Activated T-cell treated with anti-CD3 and anti-CD28 coated beads, Interleukin-2, amount 50 U/mL, for 1 hour (primary cell): ENCODE measurements at regions not wholly inside any gene's neighbourhood (a gene's known extent, or its start where the extent isn't known, plus 50 kb on each side); places are given as distances from the start of the nearest gene placed in this dataset.
"Not testable (repeated sequence)": the region's sequence is repeated elsewhere in the genome, so short reads cannot be mapped to it uniquely, and the experiment has no call there.

Experiments used
- DNase-seq: peaks from one replicate; pipeline ENCODE4 v3.0.0-alpha.2; 2020

DNA sequence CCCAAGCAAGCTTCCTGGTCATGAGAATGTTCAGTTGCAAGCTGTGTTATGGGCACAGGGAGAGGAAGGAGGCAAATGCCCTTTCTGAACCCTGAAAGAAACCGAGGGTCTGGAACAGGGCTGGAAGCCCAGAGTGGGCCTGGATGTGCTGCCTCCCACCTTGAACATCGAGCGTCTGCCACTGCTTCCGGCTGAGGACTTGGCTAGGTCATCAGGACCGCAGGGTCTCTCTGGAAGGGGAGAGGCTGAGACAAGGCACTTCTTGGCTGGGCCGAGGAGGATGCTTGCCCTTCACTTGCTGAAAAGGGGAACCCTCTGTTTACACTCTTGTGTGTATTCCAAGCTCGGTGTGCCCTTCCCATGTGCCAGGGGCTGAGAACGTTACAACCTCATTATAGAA lies 168.0 kb upstream of the C1orf174 start:
- no peak for DNase-seq

DNA sequence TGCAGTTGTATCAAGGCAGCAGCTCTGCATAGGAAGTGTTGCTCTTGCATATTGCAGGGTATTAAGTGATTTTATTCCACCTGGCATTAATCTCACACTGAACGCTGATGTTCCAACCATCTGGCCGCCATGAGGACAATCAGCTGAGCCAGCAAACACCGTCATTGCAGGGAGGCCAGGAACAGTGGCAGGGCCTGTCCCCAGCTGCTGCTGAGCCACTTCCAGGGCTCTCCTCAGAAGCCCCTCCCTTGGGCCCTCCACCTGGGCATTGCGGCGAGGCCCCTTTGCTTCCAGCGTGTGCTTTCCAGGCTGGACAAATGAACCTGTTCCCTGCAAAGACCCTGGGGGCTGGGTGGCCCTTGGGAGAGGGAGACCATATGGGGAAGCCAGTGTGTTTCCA lies 171.6 kb upstream of the C1orf174 start:
- DNase-seq = no peak

DNA sequence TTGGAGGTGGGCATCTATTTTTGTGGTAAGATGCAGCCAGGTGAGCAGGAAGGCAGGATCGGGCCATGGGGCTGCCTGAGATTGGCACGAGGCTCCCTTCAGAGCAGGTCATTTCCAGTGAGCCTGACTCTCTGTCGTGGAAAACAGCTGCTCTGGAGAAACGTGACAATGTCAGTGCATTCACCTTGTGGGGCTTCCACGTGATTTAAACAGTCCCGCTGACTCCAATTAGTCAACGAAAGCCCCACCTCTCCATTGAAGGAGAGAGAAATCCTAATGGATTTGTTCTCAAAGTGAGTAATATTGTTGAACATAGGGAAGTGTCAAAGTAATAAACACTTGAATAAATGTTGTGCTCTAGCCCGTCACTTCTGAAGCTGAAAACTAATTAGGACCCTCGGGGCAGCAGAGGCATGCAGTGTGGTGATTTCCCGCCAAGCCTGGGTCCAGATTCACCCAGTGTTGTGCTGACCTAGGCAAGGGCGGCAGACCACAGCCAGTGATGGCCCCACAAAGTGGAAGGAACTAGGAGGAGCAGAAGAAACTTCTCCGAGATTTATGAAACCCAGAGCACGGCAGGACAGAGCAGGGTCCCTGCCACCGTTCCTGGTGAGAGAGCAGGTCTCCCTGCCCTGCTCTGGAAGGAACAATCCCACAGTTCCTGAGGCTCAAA lies 172.5 kb upstream of the C1orf174 start:
- DNase-seq = no peak

DNA sequence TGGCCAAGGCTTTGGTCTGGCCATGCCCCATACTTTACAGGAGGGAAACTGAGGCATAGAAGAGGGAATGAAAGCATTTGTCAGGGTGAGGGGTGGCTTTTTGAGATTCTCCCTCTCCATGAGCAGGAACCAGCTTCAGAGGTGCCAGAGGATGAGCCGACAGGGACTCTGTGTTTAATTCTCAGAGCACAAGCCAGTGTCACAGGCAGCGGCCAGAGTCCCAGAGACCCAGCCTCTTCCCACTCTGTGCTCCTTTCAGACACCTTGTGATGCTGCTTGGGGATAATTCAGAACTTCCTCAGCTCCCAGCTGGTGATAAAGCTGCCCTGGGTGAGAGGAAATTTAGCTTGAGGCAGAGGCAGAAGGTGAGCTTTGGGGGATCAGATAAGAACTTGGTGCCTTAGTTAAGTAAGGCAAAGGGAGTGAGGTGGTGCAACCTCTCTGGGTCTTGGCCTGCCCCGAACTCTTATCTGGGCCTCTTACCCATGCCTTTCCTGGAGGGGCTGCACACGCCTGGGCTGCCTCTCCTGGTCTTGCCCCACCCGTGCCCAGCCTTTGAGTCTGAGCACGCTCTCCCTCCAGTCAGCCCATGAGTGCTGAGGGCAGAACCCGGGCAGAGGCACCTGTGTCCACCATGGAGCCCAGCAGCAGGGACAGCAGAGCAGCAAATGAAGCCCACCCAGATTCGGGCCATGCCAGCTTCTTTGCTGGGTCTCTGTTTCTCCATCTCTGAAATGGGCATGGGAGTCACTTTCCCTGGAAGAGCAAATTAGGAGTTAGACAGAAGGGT lies 175.6 kb upstream of the C1orf174 start:
- no peak for DNase-seq

DNA sequence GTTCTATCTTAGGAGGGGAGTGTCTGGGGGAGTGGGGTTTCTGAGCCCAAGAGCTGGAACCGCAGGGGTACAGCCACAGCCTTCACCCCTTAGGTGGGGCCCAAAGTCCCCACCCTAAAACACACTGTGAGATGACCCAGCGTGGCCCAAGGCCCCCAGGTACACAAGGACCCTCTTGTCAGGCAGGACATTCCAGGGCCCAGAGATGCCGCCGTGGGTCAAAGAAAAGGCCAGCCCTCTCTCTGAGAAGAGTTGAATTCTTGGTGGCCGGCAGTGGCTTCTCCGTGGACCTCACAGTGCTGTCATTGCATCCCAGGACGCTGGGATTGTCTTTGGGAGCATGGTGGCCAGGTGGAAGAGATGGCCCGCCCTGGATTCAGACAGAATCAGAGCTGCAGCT lies 176.3 kb upstream of the C1orf174 start:
- DNase-seq = no peak

DNA sequence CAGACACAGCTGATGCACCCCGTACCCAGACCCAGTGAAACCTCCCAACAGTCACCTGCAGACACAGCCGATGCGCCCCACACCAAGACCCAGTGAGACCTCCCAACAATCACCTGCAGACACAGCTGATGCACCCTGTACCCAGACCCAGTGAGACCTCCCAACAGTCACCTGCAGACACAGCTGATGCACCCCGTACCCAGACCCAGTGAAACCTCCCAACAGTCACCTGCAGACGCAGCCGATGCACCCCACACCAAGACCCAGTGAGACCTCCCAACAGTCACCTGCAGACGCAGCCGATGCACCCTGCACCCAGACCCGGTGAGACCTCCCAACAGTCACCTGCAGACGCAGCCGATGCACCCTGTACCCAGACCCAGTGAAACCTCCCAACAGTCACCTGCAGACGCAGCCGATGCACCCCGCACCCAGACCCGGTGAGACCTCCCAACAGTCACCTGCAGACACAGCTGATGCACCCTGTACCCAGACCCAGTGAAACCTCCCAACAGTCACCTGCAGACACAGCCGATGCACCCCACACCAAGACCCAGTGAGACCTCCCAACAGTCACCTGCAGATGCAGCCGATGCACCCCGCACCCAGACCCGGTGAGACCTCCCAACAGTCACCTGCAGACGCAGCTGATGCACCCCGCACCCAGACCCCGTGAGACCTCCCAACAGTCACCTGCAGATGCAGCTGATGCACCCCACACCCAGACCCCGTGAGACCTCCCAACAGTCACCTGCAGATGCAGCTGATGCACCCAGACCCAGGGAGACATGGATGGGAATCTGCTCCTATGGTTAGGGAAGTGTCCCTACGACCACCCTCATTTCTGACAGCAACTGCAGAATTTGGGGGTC lies 178.3 kb upstream of the C1orf174 start:
- DNase-seq = not testable (repeated sequence)

DNA sequence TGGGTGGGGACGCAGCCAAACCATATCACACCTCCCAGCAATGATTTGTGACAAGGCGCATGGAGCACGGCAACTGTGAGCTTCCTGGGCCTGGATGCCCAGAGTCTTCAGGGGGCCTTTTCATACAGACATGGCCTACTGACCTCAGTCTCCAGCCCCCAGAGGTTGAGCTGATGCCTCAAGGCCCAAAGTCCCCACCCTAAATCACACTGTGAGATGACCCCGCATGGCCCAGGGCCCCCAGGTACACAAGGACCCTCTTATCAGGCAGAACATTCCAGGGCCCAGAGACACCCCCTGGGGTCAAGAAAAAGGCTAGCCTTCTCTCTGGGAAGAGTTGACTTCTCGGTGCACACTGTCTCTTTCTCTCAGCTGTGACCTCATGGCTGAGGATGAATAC lies 179.7 kb upstream of the C1orf174 start:
- no peak for DNase-seq

DNA sequence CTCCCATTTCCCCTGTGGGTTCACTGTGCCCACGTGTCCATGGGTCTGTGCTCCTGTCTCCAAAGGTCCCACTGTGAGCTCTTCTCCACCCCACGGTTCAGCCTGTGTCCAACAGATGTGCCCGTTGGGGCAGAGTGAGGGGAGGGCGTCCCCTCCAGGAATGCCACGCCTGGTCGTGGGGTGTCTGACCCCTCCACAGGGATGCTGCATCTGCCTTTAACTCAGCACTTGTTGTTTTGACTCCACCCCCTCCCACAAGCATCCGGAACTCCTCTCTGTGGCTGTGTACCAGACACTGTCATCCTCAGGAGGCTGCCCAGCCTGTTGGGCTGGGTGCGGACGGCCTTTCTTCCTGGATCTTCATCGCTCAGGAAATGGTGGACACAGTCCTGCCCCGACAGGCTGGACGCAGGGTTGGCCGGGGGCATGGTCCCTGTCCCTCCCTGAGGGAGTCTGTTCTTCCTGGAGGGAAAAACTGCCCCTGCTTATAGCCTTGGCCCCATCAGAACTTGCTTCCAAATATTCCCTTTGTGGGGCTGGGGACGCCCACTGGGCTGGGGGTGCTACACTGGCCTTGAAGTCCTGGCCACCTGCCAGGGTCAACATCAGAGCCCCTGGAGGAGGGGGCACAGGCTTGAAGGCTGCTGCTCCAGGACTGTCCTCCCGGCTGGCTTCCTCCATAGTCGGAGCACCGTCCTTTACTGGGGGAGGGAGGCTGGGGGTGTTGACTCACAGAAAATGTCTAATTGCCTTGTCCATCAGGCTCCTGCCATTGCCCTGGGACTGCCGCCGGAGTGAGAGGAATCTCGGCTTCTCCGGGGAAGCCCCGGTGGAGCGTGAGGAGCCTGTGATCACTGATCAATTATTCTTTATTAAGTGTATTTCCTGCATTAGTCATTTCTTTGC lies 182.0 kb upstream of the C1orf174 start:
- DNase-seq = no peak

DNA sequence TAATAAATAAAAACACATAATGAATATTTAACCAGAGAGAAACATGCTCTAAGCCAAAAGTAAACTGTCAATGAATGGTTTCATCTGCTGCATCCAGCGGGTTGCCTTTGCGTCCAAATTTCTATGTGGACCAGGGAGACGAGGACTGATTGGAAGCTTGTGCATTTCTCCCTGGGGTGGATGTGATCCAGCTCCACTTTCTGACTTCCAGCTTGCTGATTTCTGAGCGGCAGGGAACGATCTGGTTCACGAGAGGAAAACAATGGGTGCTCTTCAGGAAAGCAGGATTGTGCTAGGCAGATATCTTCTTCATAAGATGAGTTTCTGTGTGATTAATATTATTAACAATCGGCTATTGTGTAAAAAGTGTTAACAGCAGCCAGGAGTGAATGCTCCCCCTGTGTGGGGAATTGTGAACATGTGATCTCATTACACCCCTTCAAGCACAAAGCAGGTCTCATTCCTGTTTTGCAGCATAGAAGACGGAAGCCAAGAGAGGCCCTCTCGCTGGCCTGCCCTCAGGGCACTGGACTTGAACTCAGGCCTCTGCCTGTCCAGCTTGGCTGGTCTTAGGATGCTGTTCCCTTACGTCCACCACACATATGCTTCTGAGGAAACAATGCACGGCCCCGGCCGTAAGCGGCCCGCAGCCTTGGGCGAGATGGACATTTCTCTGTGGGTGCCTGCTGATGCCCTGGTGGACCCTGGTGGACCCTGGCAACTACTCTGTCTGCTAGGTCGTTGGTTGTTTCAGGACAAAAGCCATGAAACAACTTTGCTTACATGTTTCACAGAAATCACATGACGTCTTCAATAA lies 183.4 kb upstream of the C1orf174 start:
- no peak for DNase-seq

DNA sequence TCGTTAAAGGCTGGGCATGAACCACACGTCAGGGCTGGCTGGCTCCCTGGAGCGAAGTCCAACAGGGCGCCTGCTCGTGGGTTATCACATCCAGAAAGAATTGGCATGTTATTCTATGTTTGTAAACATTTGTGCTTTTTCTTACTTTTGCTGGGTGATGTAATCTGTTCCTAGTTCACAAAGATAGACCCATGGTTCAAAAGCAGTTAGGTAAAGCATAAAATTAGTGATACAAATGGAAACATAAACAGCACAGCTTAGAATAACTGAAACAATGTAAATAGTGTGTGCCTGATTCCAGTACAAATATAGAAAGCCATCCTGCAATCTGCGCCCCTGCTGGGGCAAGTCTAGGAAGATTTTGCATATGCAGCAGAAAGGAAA lies 184.0 kb upstream of the C1orf174 start:
- no peak for DNase-seq

DNA sequence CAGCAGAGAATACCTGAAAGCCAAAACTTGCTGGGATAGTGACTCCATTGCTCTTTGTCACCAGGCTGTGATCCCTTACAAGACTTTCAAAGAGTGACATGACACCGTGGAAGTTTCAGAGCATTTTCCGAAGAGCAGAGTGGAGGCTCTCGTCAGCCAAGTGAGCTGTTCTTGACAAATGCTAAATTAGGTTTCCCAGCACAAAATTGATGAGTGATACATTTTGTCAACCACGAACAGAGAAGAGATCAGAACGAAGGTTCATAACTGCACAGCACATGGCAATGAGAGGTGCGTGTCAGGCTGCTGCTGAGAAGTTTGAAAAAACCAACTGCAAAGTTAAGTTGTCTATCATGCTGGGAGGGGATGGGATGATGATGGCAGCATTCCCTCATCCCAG lies 184.4 kb upstream of the C1orf174 start:
- DNase-seq = no peak

DNA sequence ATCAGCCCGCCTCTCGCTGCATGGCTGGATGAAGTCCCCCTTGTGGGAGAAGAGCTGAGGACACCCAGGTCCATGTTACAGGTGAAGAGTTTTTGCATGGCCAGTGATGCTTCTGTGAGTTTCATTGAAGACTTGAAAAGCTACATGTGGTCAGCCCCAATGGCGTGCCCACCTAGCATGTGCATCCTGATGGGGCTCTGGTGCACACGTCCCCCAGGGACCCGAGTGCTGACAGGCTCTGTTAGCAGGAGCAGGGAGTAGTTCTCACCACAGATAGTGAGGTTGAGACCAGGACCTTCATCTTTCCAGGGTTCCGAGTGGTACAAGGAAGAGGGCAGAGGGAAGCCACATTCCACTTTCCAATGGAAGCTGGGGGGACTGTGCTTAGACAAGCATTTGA lies 184.8 kb upstream of the C1orf174 start:
- no peak for DNase-seq

DNA sequence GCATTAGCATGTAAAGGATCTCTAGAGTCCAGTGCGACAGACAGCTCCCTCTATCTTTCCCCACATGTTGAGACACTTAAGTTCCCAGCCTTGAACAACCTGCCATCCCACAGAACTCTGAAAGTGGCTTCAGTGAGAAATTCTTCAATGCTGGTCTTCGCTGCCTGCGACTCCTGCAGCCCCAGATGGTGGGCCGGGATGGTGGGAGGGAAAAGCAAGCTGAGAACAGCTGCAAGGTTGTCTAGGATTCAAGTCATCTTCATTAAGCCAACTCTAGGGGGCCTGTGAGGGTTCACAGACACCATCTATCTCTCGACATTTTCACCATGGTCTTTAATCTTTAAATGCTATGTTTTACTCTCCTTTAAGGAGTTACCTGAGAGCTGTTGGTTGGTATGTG lies 185.5 kb upstream of the C1orf174 start:
- no peak for DNase-seq

DNA sequence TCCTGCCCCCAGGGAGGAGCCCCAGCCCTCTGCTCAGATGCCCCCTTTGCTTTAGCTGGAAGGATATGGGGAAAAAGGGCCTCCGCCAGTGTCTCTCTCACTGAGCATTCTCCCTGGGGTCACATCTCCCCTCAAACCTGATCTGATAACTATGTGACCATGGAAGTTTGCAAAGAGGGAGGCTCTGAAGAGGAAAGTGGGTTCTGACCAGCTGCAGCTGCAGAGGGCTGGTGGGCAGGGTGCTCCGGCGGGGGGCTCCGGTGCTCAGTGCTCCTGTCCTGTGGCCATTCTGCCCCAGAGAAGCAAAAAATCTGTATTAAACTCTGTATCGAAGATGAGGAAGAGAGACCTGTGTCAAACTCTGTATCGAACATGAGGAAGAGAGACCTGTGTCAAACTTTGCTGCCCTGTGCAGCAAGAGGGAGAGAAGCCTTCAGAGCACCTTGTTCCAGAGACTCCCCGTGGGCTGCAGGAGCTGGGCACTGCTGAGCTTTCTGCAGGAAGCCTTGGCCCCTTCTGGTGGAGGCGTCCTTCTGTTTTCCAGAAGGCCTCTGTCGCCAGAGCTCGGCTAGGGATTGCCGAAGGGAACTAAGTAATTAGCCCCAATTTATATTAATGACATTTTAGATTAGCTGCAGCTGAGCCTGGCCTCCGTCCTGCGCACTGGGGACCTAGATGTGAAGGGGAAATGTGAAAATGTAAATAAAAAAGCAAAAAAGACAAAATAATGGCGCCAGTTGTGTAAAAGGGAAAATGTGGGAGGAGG lies 186.2 kb upstream of the C1orf174 start:
- DNase-seq = no peak

DNA sequence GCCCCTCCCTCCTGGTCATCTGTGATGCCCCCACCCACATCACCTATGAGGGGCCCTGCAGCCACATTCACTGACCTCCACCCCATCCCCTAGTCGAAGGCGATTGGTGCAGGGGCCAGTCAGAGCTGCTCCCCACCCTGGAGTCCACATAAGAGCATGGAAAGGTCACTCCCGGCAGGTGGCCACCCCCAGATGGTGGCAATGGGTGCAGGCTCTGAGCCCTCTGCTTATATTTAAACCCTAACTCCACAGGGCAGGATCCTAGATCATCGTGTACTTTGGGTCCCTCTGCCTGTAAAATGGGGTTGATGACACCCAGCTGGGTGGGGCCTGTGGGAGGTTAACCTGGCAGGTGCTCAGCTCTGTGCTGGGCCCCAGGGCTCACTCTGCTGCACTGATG lies 186.8 kb upstream of the C1orf174 start:
- no peak for DNase-seq

DNA sequence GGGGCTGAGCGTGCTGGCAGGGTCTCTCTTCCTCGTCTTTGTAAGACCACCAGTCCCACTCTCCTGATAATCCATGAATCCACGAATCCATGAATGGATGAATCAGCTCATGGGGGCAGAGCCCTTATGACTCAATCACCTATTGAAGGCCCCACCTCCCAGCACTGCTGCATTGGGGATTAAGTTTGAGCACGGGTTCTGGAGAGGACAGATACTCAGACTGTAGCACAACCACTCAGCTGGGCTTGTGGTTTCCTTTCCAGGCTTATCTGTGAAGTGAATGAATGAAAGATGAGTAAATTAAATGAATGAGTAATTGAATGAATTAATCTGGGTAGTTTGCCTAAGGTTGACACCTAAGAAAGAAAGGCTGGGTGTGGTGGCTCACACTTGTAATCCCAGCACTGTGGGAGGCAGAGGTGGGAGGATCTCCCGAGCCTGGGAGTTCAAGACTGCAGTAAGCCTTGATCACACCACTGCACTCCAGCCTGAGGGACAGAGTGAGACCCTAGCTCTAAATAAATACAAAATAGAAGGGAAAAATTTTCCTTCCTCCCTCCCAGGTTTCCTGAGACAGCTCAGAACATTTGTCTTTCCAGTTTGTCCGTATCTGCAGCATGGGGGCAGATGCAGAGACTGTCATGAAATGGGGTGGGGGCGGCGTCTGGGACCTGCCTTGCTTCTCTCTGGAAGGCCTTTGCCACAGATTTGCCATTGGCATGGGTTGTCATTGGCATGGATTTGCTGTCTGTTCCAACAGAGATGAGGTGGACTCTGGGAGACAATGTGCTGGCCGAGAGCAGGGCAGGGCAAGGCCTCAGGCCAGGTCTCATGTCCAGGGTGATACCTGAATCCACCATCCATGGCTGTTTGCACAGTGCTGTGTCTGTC lies 187.7 kb upstream of the C1orf174 start:
- no peak for DNase-seq

DNA sequence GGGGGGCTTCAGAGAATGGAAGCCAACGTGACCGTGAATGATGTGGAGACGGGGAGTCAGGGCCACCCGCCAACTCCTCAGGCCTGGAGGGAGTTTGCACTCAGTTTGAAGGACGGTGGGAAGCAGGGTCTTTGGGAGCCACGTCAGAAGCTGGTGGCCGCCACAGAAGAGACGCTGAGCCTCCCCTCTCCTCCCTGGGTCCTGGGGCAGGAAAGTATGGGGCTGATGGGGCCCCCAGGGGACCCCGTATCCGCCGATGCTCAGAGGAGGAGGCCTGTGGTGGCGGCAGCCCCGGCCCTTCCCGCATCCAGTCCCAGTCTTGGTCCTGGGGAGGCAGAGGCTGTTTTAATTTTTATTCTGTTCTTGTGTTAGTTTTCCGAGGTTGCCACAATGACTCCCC lies 188.6 kb upstream of the C1orf174 start:
- DNase-seq = no peak

DNA sequence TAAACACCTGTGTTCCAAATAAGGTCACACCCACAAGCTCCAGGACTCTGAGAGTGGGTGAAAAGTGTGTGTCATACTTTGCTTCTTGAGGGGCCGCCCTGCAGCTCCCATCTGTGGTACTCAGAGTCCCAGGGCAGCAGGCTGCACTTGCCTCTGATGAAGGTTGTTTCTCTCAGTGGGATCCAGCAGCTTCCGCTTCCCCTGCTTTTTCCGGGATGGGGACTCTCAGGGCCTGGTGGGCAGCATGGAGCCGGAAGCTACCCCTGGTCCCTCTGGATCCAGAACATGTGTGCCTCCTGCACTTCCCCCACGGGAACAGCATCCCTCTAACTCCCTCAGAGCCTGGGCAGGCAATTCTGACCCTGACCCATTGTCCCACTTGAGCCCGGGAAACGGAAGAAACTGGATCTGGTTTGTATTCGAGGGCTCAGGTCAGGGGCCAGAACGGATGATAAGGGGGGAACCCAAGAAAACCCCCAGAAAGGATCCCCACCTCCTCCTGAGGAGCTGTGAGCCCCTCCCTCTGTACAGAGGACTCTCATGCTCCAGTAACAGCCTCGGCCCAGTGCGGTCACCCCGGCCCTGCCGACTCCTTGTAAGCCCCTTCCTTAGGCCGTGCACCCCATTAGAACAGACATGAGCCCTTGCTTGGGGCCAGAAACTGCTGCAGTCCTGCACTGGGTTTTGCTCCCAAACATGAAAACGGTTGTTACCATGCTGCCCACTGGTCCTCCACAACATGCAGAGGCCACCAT lies 189.5 kb upstream of the C1orf174 start:
- DNase-seq = no peak

DNA sequence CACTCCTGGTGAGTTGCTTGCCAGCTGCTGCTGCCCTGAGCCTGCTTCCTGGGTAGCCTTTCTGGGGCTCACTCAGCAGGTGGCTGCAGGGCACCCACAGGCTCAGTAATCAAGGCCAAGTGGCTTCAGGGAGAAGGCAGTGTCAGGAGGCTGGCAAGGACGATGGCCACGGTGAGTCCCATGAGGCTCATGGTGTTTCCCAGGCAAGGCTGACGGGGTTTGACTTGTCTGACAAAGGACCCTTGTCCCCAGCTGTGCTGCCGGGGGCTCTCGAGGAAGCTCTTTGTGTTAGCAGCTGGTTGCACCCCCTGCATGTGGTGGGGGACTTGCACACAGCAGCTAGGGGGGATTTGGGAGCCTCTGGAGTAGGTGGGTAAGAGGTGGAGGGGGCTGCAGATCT lies 190.5 kb upstream of the C1orf174 start:
- DNase-seq = no peak
